ENCODE measurements at regions not wholly inside any gene's neighbourhood (a gene's known extent, or its start where the extent isn't known, plus 50 kb on each side); places are given as distances from the start of the nearest gene placed in this dataset.

DNA sequence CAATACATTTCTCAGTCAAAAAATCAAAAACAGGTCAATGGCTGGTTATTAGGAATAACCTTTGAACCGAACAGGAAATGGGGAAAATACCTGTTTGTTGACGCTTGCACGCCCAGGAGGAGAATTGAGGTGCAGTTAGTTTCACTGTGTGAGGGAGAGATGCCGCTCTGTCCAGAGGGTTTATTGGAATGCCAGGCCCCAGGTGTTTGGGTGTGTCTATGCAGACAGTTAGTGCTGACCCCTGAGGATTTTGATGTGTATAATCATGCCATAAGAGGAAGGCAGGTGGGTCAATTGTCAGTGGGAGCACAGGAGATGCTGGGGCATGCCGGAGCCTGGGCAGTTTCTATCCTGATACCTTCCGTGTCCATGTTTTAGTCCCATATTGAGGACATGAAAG is 100.8 kb upstream of the DIO3 start:
- TF ChIP-seq CTCF (conservative IDR thresholded peaks at IDR 0.05; ENCODE audit: low read length): no peak
- no peak for TF ChIP-seq EZH2phosphoT487 (IDR thresholded peaks at IDR 0.05; ENCODE audit: borderline replicate concordance, low read depth, low read length)

Data from OCI-LY7 (cell line).